ENCODE measurements at regions not wholly inside any gene's neighbourhood (a gene's known extent, or its start where the extent isn't known, plus 50 kb on each side); places are given as distances from the start of the nearest gene placed in this dataset.

GRCh38 chr2:39531220-39531777 is 94.2 kb upstream of the MAP4K3 start:
- DNase-seq = no peak
- no peak overlapping the region for H3K27ac ChIP-seq
- no peaks in the 10 kb centered on the region for H3K4me1 ChIP-seq
- intact Hi-C loops (cut with DNase I; ENCODE audit: low total_unique reads) = no loop called here
- H3K36me3 ChIP-seq = no peaks in the 10 kb centered on the region
- H3K4me3 ChIP-seq = no peak overlapping the region
- TF ChIP-seq POLR2A (IDR thresholded peaks at IDR 0.05) (no peak), CTCF (IDR thresholded peaks at IDR 0.05) (no peak)
- H3K27me3 ChIP-seq = no peaks in the 10 kb centered on the region
- no peaks in the 10 kb centered on the region for H3K9me3 ChIP-seq

GRCh38 chr2:39532933-39533332 is 95.8 kb upstream of the MAP4K3 start:
- intact Hi-C loops (cut with DNase I; ENCODE audit: low total_unique reads) = no loop called here
- Histone ChIP-seq H3K4me1 (no peaks in the 10 kb centered on the region), H3K4me3 (no peak overlapping the region), H3K27me3 (no peaks in the 10 kb centered on the region), H3K9me3 (no peaks in the 10 kb centered on the region), H3K36me3 (no peaks in the 10 kb centered on the region), H3K27ac (no peak overlapping the region)
- DNase-seq = no peak
- TF ChIP-seq POLR2A (IDR thresholded peaks at IDR 0.05) (no peak), CTCF (IDR thresholded peaks at IDR 0.05) (no peak)

- no peak for TF ChIP-seq CTCF (IDR thresholded peaks at IDR 0.05)
- no peak for TF ChIP-seq POLR2A (IDR thresholded peaks at IDR 0.05)
- no peak for DNase-seq
Observed at GRCh38 chr2:39534095-39534711, 97.1 kb upstream of the MAP4K3 start.

GRCh38 chr2:39535636-39536185 is 98.6 kb upstream of the MAP4K3 start:
- TF ChIP-seq CTCF (IDR thresholded peaks at IDR 0.05) (no peak), POLR2A (IDR thresholded peaks at IDR 0.05) (no peak)
- no peaks in the 10 kb centered on the region for H3K4me1 ChIP-seq
- no peak for DNase-seq
- no peak overlapping the region for H3K27ac ChIP-seq
- H3K9me3 ChIP-seq = no peaks in the 10 kb centered on the region
- no peaks in the 10 kb centered on the region for H3K36me3 ChIP-seq
- no peak overlapping the region for H3K4me3 ChIP-seq
- H3K27me3 ChIP-seq = no peaks in the 10 kb centered on the region
- intact Hi-C loops (cut with DNase I; ENCODE audit: low total_unique reads) = no loop called here

More at GRCh38 chr2:39534095-39534711, 97.1 kb upstream of the MAP4K3 start:
- Histone ChIP-seq H3K27me3 (no peaks in the 10 kb centered on the region), H3K27ac (no peak overlapping the region), H3K9me3 (no peaks in the 10 kb centered on the region), H3K4me3 (no peak overlapping the region), H3K4me1 (no peaks in the 10 kb centered on the region), H3K36me3 (no peaks in the 10 kb centered on the region)
- intact Hi-C loops (cut with DNase I; ENCODE audit: low total_unique reads) = no loop called here

DNA sequence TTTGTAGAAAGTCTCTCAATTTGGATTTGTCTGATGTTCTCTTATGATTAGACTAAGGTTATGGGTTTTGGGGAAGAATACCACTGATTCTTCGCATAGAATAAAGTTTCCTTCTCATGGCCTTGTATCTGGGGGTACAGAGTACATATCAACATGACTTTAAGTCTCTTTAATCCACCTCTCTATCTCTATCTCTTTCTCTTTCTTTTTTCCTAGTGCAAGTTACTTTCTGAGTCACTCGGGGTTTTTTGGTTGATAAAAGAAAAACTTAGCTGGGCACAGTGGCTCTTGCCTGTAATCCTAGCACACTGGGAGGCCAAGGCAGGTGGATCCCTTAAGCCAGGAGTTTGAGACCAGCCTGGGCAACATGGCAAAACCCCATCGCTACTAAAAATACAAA is 100.1 kb upstream of the MAP4K3 start:
- no peak overlapping the region for H3K4me3 ChIP-seq
- no peak for DNase-seq
- H3K36me3 ChIP-seq = no peaks in the 10 kb centered on the region
- no peaks in the 10 kb centered on the region for H3K4me1 ChIP-seq
- intact Hi-C loops (cut with DNase I; ENCODE audit: low total_unique reads) = no loop called here
- TF ChIP-seq CTCF (IDR thresholded peaks at IDR 0.05) = no peak
- no peak for TF ChIP-seq POLR2A (IDR thresholded peaks at IDR 0.05)
- H3K27me3 ChIP-seq = no peaks in the 10 kb centered on the region
- H3K27ac ChIP-seq = no peak overlapping the region
- no peaks in the 10 kb centered on the region for H3K9me3 ChIP-seq

Measured in uterus (tissue), 3 donors.